IPS-20b (cell line): ENCODE measurements at regions not wholly inside any gene's neighbourhood (a gene's known extent, or its start where the extent isn't known, plus 50 kb on each side); places are given as distances from the start of the nearest gene placed in this dataset.

Source experiments
- H3K27ac ChIP-seq: one replicate; pipeline ENCODE4 v1.5.1; 2013; ENCODE audit warnings: low read length
- H3K27me3 ChIP-seq: 2 replicates; pipeline ENCODE4 v1.6.1; 2013; ENCODE audit warnings: mild to moderate bottlenecking, low read length, inconsistent platforms; ENCODE audit not compliant: insufficient read depth
- H3K36me3 ChIP-seq: 2 replicates; pipeline ENCODE4 v1.6.1; 2013; ENCODE audit warnings: low read depth, mild to moderate bottlenecking, inconsistent platforms, low read length, moderate library complexity; ENCODE audit not compliant: insufficient read depth
- H3K4me1 ChIP-seq: 2 replicates; pipeline ENCODE4 v1.6.1; 2013; ENCODE audit warnings: mild to moderate bottlenecking, control low read depth, inconsistent platforms, low read length, moderate library complexity; ENCODE audit not compliant: insufficient read depth
- H3K4me3 ChIP-seq: 2 replicates; pipeline ENCODE4 v1.5.1; 2013; ENCODE audit warnings: mild to moderate bottlenecking, low read length, inconsistent platforms
- H3K9ac ChIP-seq: 2 replicates; pipeline ENCODE4 v1.6.1; 2013; ENCODE audit warnings: low read depth, mild to moderate bottlenecking, inconsistent platforms, low read length, moderate library complexity
- H3K9me3 ChIP-seq: 2 replicates; pipeline ENCODE4 v1.6.1; 2013; ENCODE audit warnings: mild to moderate bottlenecking, low read depth, low read length, inconsistent platforms; ENCODE audit not compliant: insufficient read depth

- Histone ChIP-seq H3K27me3 (no peaks in the 10 kb centered on the region), H3K27ac (no peak overlapping the region), H3K9ac (no peak overlapping the region), H3K4me3 (no peak overlapping the region), H3K36me3 (no peaks in the 10 kb centered on the region), H3K9me3 (peaks cover 9% of the 10 kb centered on the region), H3K4me1 (peaks cover 13% of the 10 kb centered on the region)
Observed at GRCh38 chr18:8948471-8949149, 153.9 kb upstream of the NDUFV2 start.

GRCh38 chr18:8949206-8949605, 153.3 kb upstream of the NDUFV2 start:
- Histone ChIP-seq H3K9me3 (peaks cover 9% of the 10 kb centered on the region), H3K27ac (no peak overlapping the region), H3K27me3 (no peaks in the 10 kb centered on the region), H3K4me3 (no peak overlapping the region), H3K9ac (no peak overlapping the region), H3K36me3 (no peaks in the 10 kb centered on the region), H3K4me1 (peaks cover 13% of the 10 kb centered on the region)

- Histone ChIP-seq H3K27ac (no peak overlapping the region), H3K9ac (no peak overlapping the region), H3K27me3 (no peaks in the 10 kb centered on the region), H3K9me3 (peaks cover 3% of the 10 kb centered on the region), H3K4me1 (no peaks in the 10 kb centered on the region; the same call in 1 of the 2 replicates), H3K4me3 (no peak overlapping the region), H3K36me3 (no peaks in the 10 kb centered on the region)
Observed at GRCh38 chr18:8951491-8951890, 151.0 kb upstream of the NDUFV2 start.

- H3K36me3 ChIP-seq: no peaks in the 10 kb centered on the region
- no peak overlapping the region for H3K9ac ChIP-seq
- no peaks in the 10 kb centered on the region for H3K27me3 ChIP-seq
- H3K27ac ChIP-seq: no peak overlapping the region
- no peaks in the 10 kb centered on the region; the same call in 1 of the 2 replicates for H3K4me1 ChIP-seq
- H3K9me3 ChIP-seq: no peaks in the 10 kb centered on the region; the same call in 1 of the 2 replicates
- no peak overlapping the region for H3K4me3 ChIP-seq
Observed at GRCh38 chr18:8952174-8952573, 150.3 kb upstream of the NDUFV2 start.

GRCh38 chr18:8952769-8953760, 149.4 kb upstream of the NDUFV2 start:
- Histone ChIP-seq H3K9ac (no peak overlapping the region), H3K27ac (no peak overlapping the region), H3K9me3 (no peaks in the 10 kb centered on the region; the same call in 1 of the 2 replicates), H3K4me1 (no peaks in the 10 kb centered on the region; the same call in 1 of the 2 replicates), H3K4me3 (no peak overlapping the region), H3K36me3 (no peaks in the 10 kb centered on the region), H3K27me3 (no peaks in the 10 kb centered on the region)

GRCh38 chr18:8957731-8958130, 144.8 kb upstream of the NDUFV2 start:
- Histone ChIP-seq H3K27me3 (no peaks in the 10 kb centered on the region), H3K9ac (no peak overlapping the region), H3K36me3 (no peaks in the 10 kb centered on the region), H3K9me3 (no peaks in the 10 kb centered on the region; the same call in 1 of the 2 replicates), H3K4me1 (peaks cover 13% of the 10 kb centered on the region), H3K27ac (no peak overlapping the region), H3K4me3 (no peak overlapping the region)

GRCh38 chr18:8958660-8959059, 143.8 kb upstream of the NDUFV2 start:
- Histone ChIP-seq H3K9ac (no peak overlapping the region), H3K27me3 (no peaks in the 10 kb centered on the region), H3K4me1 (peaks cover 13% of the 10 kb centered on the region), H3K36me3 (no peaks in the 10 kb centered on the region), H3K27ac (no peak overlapping the region), H3K4me3 (no peak overlapping the region), H3K9me3 (no peaks in the 10 kb centered on the region; the same call in 1 of the 2 replicates)

GRCh38 chr18:8959551-8960135, 142.9 kb upstream of the NDUFV2 start:
- Histone ChIP-seq H3K9ac (no peak overlapping the region), H3K27ac (no peak overlapping the region), H3K27me3 (no peaks in the 10 kb centered on the region), H3K9me3 (no peaks in the 10 kb centered on the region; the same call in 1 of the 2 replicates), H3K4me1 (peaks cover 13% of the 10 kb centered on the region), H3K36me3 (no peaks in the 10 kb centered on the region), H3K4me3 (no peak overlapping the region)

- Histone ChIP-seq H3K9me3 (no peaks in the 10 kb centered on the region), H3K9ac (no peak overlapping the region), H3K4me1 (peaks cover 13% of the 10 kb centered on the region), H3K4me3 (no peak overlapping the region), H3K36me3 (no peaks in the 10 kb centered on the region), H3K27me3 (no peaks in the 10 kb centered on the region), H3K27ac (no peak overlapping the region)
Observed at GRCh38 chr18:8960740-8961657, 141.5 kb upstream of the NDUFV2 start.

- Histone ChIP-seq H3K27me3 (no peaks in the 10 kb centered on the region), H3K9me3 (no peaks in the 10 kb centered on the region), H3K4me3 (no peak overlapping the region), H3K9ac (no peak overlapping the region), H3K27ac (no peak overlapping the region), H3K4me1 (peaks cover 13% of the 10 kb centered on the region), H3K36me3 (no peaks in the 10 kb centered on the region)
Observed at GRCh38 chr18:8962192-8962779, 140.2 kb upstream of the NDUFV2 start.
